GM23338 (cell line): ENCODE measurements at regions not wholly inside any gene's neighbourhood (a gene's known extent, or its start where the extent isn't known, plus 50 kb on each side); places are given as distances from the start of the nearest gene placed in this dataset.

Experiments
- ATAC-seq: fragments of 200-7000 bp; cut with Tn5 transposase; 3 replicates; pipeline ENCODE4 v1.9.1; 2020
- DNase-seq: peaks from one replicate; pipeline ENCODE4 v3.0.0-alpha.2; 2015; ENCODE audit warnings: low spot score
- H2AFZ ChIP-seq: fragments of 200-600 bp; sonication (generic); 2 replicates; pipeline ENCODE4 v1.8.0; 2016; ENCODE audit warnings: antibody characterized with exemption, mild to moderate bottlenecking, moderate library complexity
- H3F3A ChIP-seq: fragments of 200-600 bp; sonication (generic); replicated peaks from 2 replicates; pipeline ENCODE4 v1.8.0; 2017; ENCODE audit warnings: antibody characterized with exemption, mixed run types, low read depth
- H3K27ac ChIP-seq: fragments of 200-600 bp; sonication (generic); 2 replicates; pipeline ENCODE4 v1.6.1; 2016; ENCODE audit warnings: low read depth
- H3K27me3 ChIP-seq: fragments of 200-600 bp; sonication (generic); 2 replicates; pipeline ENCODE4 v1.8.0; 2016; ENCODE audit warnings: mild to moderate bottlenecking, mixed run types, moderate library complexity; ENCODE audit not compliant: insufficient read depth
- H3K36me3 ChIP-seq: fragments of 200-600 bp; sonication (generic); 2 replicates; pipeline ENCODE4 v1.8.0; 2016; ENCODE audit warnings: mild to moderate bottlenecking; ENCODE audit not compliant: insufficient read depth
- H3K4me1 ChIP-seq: fragments of 200-600 bp; sonication (generic); 2 replicates; pipeline ENCODE4 v1.8.0; 2016; ENCODE audit warnings: mild to moderate bottlenecking, moderate library complexity; ENCODE audit not compliant: insufficient read depth
- H3K4me2 ChIP-seq: fragments of 200-600 bp; sonication (generic); 2 replicates; pipeline ENCODE4 v1.7.1; 2017; ENCODE audit warnings: mixed run types
- H3K4me3 ChIP-seq: fragments of 200-600 bp; sonication (generic); 2 replicates; pipeline ENCODE4 v1.6.1; 2016; ENCODE audit warnings: mixed run types
- H3K79me2 ChIP-seq: fragments of 200-600 bp; sonication (generic); replicated peaks from 2 replicates; pipeline ENCODE4 v1.8.0; 2017; ENCODE audit warnings: mild to moderate bottlenecking; ENCODE audit not compliant: insufficient read depth
- H3K9me2 ChIP-seq: fragments of 200-600 bp; sonication (generic); 2 replicates; pipeline ENCODE4 v1.8.0; 2017; ENCODE audit not compliant: insufficient read depth
- H4K20me1 ChIP-seq: fragments of 200-600 bp; sonication (generic); replicated peaks from 2 replicates; pipeline ENCODE4 v1.8.0; 2017; ENCODE audit warnings: mild to moderate bottlenecking; ENCODE audit not compliant: insufficient read depth
- H3K27ac Mint-ChIP-seq: 2 replicates; pipeline ENCODE4 v1.8.0; 2020; ENCODE audit warnings: inconsistent platforms, mild to moderate bottlenecking, moderate library complexity, mixed read lengths
- H3K27me3 Mint-ChIP-seq: 3 replicates; pipeline ENCODE4 v1.8.0; 2022; ENCODE audit warnings: low read depth, mild to moderate bottlenecking, moderate library complexity, mixed read lengths, inconsistent platforms; ENCODE audit not compliant: insufficient read depth, poor library complexity
- H3K36me3 Mint-ChIP-seq: 3 replicates; pipeline ENCODE4 v1.8.0; 2021; ENCODE audit warnings: low read depth, mild to moderate bottlenecking, inconsistent platforms, moderate library complexity, mixed read lengths
- H3K4me1 Mint-ChIP-seq: 3 replicates; pipeline ENCODE4 v1.8.0; 2020; ENCODE audit warnings: mild to moderate bottlenecking, inconsistent platforms, mixed read lengths
- H3K4me3 Mint-ChIP-seq: 3 replicates; pipeline ENCODE4 v1.8.0; 2021; ENCODE audit warnings: moderate library complexity, mild to moderate bottlenecking, inconsistent platforms, mixed read lengths
- H3K9me3 Mint-ChIP-seq: 3 replicates; pipeline ENCODE4 v1.8.0; 2020; ENCODE audit warnings: moderate library complexity, mild to moderate bottlenecking, inconsistent platforms, mixed read lengths
- CREB1 ChIP-seq: fragments of 250-450 bp; sonication (Bioruptor Pico); IDR thresholded peaks from 2 replicates; pipeline ENCODE4 v1.5.0; 2020; ENCODE audit warnings: low read depth, mild to moderate bottlenecking, moderate library complexity
- EZH2 ChIP-seq: fragments of 200-600 bp; sonication (generic); IDR thresholded peaks from one replicate; pipeline ENCODE4 v1.8.0; 2017; ENCODE audit warnings: antibody characterized with exemption, mild to moderate bottlenecking, low read depth; ENCODE audit not compliant: unreplicated experiment
- EZH2phosphoT487 ChIP-seq: fragments of 200-600 bp; sonication (generic); IDR thresholded peaks from one replicate; pipeline ENCODE4 v1.8.1; 2018; ENCODE audit warnings: antibody characterized with exemption; ENCODE audit not compliant: unreplicated experiment
- JUNB ChIP-seq: IDR thresholded peaks from one replicate; pipeline ENCODE4 v1.6.1; 2016; ENCODE audit warnings: antibody characterized with exemption; ENCODE audit not compliant: unreplicated experiment
- NANOG ChIP-seq: IDR thresholded peaks from 2 replicates; pipeline ENCODE4 v1.6.1; 2016; ENCODE audit warnings: antibody characterized with exemption, borderline replicate concordance
- POLR2AphosphoS5 ChIP-seq: IDR thresholded peaks from 2 replicates; pipeline ENCODE4 v1.6.1; 2016; ENCODE audit warnings: antibody characterized with exemption, low read depth
- STAT1 ChIP-seq: IDR thresholded peaks from one replicate; pipeline ENCODE4 v1.6.1; 2016; ENCODE audit warnings: antibody characterized with exemption; ENCODE audit not compliant: unreplicated experiment
- ZNF114 ChIP-seq: fragments of 250-450 bp; sonication (Bioruptor Pico); IDR thresholded peaks from 2 replicates; pipeline ENCODE4 v1.5.0; 2020; ENCODE audit warnings: mild to moderate bottlenecking, moderate library complexity
- ZNF331 ChIP-seq: fragments of 250-450 bp; sonication (Bioruptor Pico); IDR thresholded peaks from 2 replicates; pipeline ENCODE4 v1.5.0; 2020; ENCODE audit warnings: low read depth, mild to moderate bottlenecking, moderate library complexity
- TF ChIP-seq, protein P1 (sequence below): fragments of 250-450 bp; sonication (Bioruptor Pico); IDR thresholded peaks from 2 replicates; pipeline ENCODE4 v1.5.0; 2020; ENCODE audit warnings: mild to moderate bottlenecking, moderate library complexity
- TF ChIP-seq, protein P2 (sequence below): IDR thresholded peaks from 2 replicates; pipeline ENCODE4 v1.6.1; 2016; ENCODE audit warnings: antibody characterized with exemption
- TF ChIP-seq, protein P3 (sequence below): IDR thresholded peaks from one replicate; pipeline ENCODE4 v1.6.1; 2018; ENCODE audit warnings: antibody characterized with exemption; ENCODE audit not compliant: unreplicated experiment

DNA sequence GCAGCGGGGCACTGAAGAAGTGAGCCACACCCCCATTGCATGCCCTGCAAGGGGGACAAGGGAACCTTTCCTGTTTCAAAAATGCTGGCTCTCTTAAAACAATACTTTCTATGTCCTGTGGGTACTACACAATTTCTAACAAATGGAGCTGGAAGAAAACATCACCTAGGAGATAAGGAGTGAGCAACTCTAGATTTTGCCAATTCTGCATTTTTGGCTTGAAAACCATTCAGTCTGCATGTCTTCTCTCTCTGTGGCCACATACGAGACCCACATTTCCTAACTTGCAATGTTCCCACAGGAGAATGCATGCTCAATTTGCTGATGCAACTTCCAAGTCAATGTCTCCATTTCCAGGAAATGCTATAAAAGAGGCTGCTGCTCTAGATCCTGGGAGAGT is 662.0 kb downstream of the SQOR start:
- no peaks in the 10 kb centered on the region for H3K27me3 ChIP-seq
- H3K4me1 Mint-ChIP-seq, result peaks cover 16% of the 10 kb centered on the region; the same call in 2 of the 3 replicates
- H2AFZ ChIP-seq, result peak overlapping the region; percentile 69; the same call in 1 of the 2 replicates
- no peaks in the 10 kb centered on the region for H3K36me3 ChIP-seq
- peaks cover 8% of the 10 kb centered on the region; the same call in 1 of the 2 replicates for H3K4me1 ChIP-seq
- H4K20me1 ChIP-seq, result no peaks in the 10 kb centered on the region
- no peaks in the 10 kb centered on the region for H3K9me2 ChIP-seq
- H3K4me3 ChIP-seq, result no peak overlapping the region
- H3K27ac ChIP-seq, result no peak overlapping the region
- ATAC-seq (no peak), DNase-seq (no peak)
- no peak for TF ChIP-seq CREB1 (CRISPR knock-in tag)
- TF ChIP-seq, protein P1, sequence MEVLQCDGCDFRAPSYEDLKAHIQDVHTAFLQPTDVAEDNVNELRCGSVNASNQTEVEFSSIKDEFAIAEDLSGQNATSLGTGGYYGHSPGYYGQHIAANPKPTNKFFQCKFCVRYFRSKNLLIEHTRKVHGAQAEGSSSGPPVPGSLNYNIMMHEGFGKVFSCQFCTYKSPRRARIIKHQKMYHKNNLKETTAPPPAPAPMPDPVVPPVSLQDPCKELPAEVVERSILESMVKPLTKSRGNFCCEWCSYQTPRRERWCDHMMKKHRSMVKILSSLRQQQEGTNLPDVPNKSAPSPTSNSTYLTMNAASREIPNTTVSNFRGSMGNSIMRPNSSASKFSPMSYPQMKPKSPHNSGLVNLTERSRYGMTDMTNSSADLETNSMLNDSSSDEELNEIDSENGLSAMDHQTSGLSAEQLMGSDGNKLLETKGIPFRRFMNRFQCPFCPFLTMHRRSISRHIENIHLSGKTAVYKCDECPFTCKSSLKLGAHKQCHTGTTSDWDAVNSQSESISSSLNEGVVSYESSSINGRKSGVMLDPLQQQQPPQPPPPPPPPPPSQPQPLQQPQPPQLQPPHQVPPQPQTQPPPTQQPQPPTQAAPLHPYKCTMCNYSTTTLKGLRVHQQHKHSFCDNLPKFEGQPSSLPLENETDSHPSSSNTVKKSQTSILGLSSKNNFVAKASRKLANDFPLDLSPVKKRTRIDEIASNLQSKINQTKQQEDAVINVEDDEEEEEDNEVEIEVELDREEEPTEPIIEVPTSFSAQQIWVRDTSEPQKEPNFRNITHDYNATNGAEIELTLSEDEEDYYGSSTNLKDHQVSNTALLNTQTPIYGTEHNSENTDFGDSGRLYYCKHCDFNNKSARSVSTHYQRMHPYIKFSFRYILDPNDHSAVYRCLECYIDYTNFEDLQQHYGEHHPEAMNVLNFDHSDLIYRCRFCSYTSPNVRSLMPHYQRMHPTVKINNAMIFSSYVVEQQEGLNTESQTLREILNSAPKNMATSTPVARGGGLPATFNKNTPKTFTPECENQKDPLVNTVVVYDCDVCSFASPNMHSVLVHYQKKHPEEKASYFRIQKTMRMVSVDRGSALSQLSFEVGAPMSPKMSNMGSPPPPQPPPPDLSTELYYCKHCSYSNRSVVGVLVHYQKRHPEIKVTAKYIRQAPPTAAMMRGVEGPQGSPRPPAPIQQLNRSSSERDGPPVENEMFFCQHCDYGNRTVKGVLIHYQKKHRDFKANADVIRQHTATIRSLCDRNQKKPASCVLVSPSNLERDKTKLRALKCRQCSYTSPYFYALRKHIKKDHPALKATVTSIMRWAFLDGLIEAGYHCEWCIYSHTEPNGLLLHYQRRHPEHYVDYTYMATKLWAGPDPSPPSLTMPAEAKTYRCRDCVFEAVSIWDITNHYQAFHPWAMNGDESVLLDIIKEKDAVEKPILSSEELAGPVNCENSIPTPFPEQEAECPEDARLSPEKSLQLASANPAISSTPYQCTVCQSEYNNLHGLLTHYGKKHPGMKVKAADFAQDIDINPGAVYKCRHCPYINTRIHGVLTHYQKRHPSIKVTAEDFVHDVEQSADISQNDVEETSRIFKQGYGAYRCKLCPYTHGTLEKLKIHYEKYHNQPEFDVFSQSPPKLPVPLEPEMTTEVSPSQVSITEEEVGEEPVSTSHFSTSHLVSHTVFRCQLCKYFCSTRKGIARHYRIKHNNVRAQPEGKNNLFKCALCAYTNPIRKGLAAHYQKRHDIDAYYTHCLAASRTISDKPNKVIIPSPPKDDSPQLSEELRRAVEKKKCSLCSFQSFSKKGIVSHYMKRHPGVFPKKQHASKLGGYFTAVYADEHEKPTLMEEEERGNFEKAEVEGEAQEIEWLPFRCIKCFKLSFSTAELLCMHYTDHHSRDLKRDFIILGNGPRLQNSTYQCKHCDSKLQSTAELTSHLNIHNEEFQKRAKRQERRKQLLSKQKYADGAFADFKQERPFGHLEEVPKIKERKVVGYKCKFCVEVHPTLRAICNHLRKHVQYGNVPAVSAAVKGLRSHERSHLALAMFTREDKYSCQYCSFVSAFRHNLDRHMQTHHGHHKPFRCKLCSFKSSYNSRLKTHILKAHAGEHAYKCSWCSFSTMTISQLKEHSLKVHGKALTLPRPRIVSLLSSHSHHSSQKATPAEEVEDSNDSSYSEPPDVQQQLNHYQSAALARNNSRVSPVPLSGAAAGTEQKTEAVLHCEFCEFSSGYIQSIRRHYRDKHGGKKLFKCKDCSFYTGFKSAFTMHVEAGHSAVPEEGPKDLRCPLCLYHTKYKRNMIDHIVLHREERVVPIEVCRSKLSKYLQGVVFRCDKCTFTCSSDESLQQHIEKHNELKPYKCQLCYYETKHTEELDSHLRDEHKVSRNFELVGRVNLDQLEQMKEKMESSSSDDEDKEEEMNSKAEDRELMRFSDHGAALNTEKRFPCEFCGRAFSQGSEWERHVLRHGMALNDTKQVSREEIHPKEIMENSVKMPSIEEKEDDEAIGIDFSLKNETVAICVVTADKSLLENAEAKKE, result no peak
- no peak for TF ChIP-seq STAT1
- TF ChIP-seq, protein P2, sequence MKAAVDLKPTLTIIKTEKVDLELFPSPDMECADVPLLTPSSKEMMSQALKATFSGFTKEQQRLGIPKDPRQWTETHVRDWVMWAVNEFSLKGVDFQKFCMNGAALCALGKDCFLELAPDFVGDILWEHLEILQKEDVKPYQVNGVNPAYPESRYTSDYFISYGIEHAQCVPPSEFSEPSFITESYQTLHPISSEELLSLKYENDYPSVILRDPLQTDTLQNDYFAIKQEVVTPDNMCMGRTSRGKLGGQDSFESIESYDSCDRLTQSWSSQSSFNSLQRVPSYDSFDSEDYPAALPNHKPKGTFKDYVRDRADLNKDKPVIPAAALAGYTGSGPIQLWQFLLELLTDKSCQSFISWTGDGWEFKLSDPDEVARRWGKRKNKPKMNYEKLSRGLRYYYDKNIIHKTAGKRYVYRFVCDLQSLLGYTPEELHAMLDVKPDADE, result no peak
- TF ChIP-seq NANOG, result no peak
- no peak for TF ChIP-seq EZH2phosphoT487
- TF ChIP-seq JUNB, result no peak
- TF ChIP-seq EZH2, result no peak
- no peak for TF ChIP-seq ZNF114 (CRISPR knock-in tag)
- no peak for TF ChIP-seq POLR2AphosphoS5
- TF ChIP-seq, protein P3, sequence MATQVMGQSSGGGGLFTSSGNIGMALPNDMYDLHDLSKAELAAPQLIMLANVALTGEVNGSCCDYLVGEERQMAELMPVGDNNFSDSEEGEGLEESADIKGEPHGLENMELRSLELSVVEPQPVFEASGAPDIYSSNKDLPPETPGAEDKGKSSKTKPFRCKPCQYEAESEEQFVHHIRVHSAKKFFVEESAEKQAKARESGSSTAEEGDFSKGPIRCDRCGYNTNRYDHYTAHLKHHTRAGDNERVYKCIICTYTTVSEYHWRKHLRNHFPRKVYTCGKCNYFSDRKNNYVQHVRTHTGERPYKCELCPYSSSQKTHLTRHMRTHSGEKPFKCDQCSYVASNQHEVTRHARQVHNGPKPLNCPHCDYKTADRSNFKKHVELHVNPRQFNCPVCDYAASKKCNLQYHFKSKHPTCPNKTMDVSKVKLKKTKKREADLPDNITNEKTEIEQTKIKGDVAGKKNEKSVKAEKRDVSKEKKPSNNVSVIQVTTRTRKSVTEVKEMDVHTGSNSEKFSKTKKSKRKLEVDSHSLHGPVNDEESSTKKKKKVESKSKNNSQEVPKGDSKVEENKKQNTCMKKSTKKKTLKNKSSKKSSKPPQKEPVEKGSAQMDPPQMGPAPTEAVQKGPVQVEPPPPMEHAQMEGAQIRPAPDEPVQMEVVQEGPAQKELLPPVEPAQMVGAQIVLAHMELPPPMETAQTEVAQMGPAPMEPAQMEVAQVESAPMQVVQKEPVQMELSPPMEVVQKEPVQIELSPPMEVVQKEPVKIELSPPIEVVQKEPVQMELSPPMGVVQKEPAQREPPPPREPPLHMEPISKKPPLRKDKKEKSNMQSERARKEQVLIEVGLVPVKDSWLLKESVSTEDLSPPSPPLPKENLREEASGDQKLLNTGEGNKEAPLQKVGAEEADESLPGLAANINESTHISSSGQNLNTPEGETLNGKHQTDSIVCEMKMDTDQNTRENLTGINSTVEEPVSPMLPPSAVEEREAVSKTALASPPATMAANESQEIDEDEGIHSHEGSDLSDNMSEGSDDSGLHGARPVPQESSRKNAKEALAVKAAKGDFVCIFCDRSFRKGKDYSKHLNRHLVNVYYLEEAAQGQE, result no peak
- TF ChIP-seq ZNF331 (CRISPR knock-in tag), result no peak
- no peak overlapping the region; the same call in 1 of the 2 replicates for H3K27ac Mint-ChIP-seq
- H3K36me3 Mint-ChIP-seq, result peaks cover 3% of the 10 kb centered on the region; the same call in 2 of the 3 replicates
- no peaks in the 10 kb centered on the region for H3F3A ChIP-seq
- H3K4me3 Mint-ChIP-seq, result no peak overlapping the region
- H3K27me3 Mint-ChIP-seq, result peaks cover 6% of the 10 kb centered on the region
- peaks cover 60% of the 10 kb centered on the region for H3K9me3 Mint-ChIP-seq
- H3K4me2 ChIP-seq, result no peak overlapping the region
- H3K79me2 ChIP-seq, result no peaks in the 10 kb centered on the region
